Activated naive CD8-positive, alpha-beta T cell treated with anti-CD3 and anti-CD28 coated beads, Interleukin-2, amount 10 ng/mL, durations not matched to agents 7 days and 5 days (primary cell): ENCODE measurements at regions not wholly inside any gene's neighbourhood (a gene's known extent, or its start where the extent isn't known, plus 50 kb on each side); places are given as distances from the start of the nearest gene placed in this dataset.

Experiments used
- ATAC-seq: fragments of 150-1000 bp; cut with Tn5 transposase; one replicate; pipeline ENCODE4 v1.10.0; 2021; ENCODE audit warnings: low read depth, moderate library complexity
- POLR2A ChIA-PET: fragments of 350-600 bp; sonication (Branson Sonifier 250); formaldehyde crosslinking; loops from one replicate; lab custom pipeline; 2021; ENCODE audit warnings: antibody characterized with exemption; lab: Charles Lee
- DNase-seq: peaks from one replicate; pipeline ENCODE4 v3.0.0; 2021
- H3K27ac Mint-ChIP-seq: one replicate; pipeline ENCODE4 v1.8.0; 2022; ENCODE audit warnings: mild to moderate bottlenecking, mixed read lengths
- H3K27me3 Mint-ChIP-seq: one replicate; pipeline ENCODE4 v1.8.0; 2022; ENCODE audit warnings: mild to moderate bottlenecking, moderate library complexity, mixed read lengths
- H3K36me3 Mint-ChIP-seq: one replicate; pipeline ENCODE4 v1.8.0; 2021; ENCODE audit warnings: mild to moderate bottlenecking, mixed read lengths
- H3K4me1 Mint-ChIP-seq: one replicate; pipeline ENCODE4 v1.8.0; 2021; ENCODE audit warnings: mixed read lengths
- H3K4me3 Mint-ChIP-seq: one replicate; pipeline ENCODE4 v1.8.0; 2022; ENCODE audit warnings: mild to moderate bottlenecking, moderate library complexity, mixed read lengths
- H3K9me3 Mint-ChIP-seq: one replicate; pipeline ENCODE4 v1.8.0; 2021; ENCODE audit warnings: mixed read lengths

GRCh38 chr7:42319631-42320030 lies 82.6 kb upstream of the GLI3 start:
- Mint-ChIP-seq H3K27ac (no peak overlapping the region), H3K4me1 (no peaks in the 10 kb centered on the region), H3K36me3 (no peaks in the 10 kb centered on the region), H3K27me3 (no peaks in the 10 kb centered on the region), H3K4me3 (no peak overlapping the region), H3K9me3 (no peaks in the 10 kb centered on the region)
- POLR2A ChIA-PET: no interaction called here
- no peak for DNase-seq
- no peak for ATAC-seq

GRCh38 chr7:42315631-42316030 lies 78.6 kb upstream of the GLI3 start:
- ATAC-seq: no peak
- H3K4me1 Mint-ChIP-seq: no peaks in the 10 kb centered on the region
- no peak overlapping the region for H3K27ac Mint-ChIP-seq
- POLR2A ChIA-PET: no interaction called here
- no peak overlapping the region for H3K4me3 Mint-ChIP-seq
- no peaks in the 10 kb centered on the region for H3K36me3 Mint-ChIP-seq
- H3K27me3 Mint-ChIP-seq: no peaks in the 10 kb centered on the region
- DNase-seq: no peak
- no peaks in the 10 kb centered on the region for H3K9me3 Mint-ChIP-seq

- no peaks in the 10 kb centered on the region for H3K36me3 Mint-ChIP-seq
- ATAC-seq (no peak), DNase-seq (no peak)
- no peaks in the 10 kb centered on the region for H3K4me1 Mint-ChIP-seq
- no peaks in the 10 kb centered on the region for H3K27me3 Mint-ChIP-seq
- no peaks in the 10 kb centered on the region for H3K9me3 Mint-ChIP-seq
- H3K27ac Mint-ChIP-seq: no peak overlapping the region
- POLR2A ChIA-PET: no interaction called here
- H3K4me3 Mint-ChIP-seq: no peak overlapping the region
These were observed 78.1 kb upstream of the GLI3 start for GRCh38 chr7:42315103-42315502.

DNA sequence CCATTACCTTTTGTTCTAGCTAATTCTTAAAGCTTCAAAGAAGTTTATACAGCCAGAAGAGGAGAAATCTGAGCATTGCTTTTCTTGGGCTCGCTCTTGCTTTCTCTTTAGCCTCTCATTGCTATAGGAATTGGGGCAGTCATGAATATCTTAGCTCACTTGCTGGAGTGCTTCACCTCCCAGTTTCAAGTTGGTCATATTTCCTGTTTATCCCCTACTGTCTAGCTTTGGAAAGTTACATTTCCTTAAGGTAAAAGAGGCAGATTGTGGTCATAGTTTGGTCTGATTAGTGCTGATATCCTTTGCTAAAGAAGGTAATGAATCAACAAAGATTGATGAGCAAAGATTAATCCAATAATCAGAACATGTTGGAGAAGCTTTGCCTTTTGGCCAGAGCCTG lies 77.7 kb upstream of the GLI3 start:
- Mint-ChIP-seq H3K36me3 (no peaks in the 10 kb centered on the region), H3K27me3 (no peaks in the 10 kb centered on the region), H3K9me3 (no peaks in the 10 kb centered on the region), H3K4me3 (no peak overlapping the region), H3K27ac (no peak overlapping the region), H3K4me1 (no peaks in the 10 kb centered on the region)
- DNase-seq (no peak), ATAC-seq (no peak)
- POLR2A ChIA-PET: no interaction called here

DNA sequence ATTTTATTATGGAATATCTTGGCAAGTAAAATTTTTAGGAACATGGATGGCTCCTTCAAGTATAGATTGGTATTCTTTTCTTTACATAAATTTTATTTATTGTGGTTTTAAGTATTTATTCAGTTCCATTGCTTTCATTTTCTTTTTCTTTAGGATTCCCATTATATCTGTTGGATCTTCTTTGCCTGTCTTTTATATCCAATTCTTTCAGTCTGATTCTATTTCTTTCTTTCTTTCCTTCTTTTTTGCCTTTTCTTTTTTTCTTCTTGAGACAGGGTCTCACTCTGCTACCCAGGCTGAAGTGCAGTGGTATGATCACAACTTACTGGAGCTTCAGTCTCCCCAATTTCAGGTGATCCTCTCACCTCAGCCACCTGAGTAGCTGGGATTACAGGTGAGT lies 74.2 kb upstream of the GLI3 start:
- Mint-ChIP-seq H3K36me3 (no peaks in the 10 kb centered on the region), H3K4me1 (no peaks in the 10 kb centered on the region), H3K9me3 (no peaks in the 10 kb centered on the region), H3K4me3 (no peak overlapping the region), H3K27ac (no peak overlapping the region), H3K27me3 (no peaks in the 10 kb centered on the region)
- DNase-seq (no peak), ATAC-seq (no peak)
- POLR2A ChIA-PET: no interaction called here

DNA sequence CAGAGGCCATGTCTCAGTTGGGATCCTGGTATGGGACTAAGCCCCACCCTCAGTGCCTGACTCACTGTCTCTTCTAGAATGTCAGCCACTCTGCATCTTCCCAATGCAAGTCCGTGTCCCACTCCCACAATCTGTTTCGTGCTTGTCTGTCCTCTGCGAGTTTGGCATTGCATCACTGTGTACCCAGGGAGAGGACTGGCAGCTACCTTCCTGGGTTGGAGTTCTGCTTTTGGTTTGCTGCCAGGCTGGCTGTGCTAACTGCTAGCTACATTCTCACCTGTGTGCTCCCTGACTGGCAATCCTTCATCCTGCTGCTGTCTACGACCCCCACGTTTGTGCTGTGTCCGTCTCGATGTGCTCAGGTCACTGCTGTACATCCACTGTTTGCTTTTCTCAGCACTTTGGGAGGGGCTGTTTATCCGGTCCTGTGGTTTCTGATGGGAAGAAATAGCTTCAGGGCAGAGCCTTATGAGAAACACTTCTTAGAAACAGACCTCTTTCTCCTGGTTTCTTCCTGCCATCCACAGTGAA lies 56.0 kb upstream of the GLI3 start:
- no peak for DNase-seq
- POLR2A ChIA-PET: no interaction called here
- H3K4me1 Mint-ChIP-seq: no peaks in the 10 kb centered on the region

DNA sequence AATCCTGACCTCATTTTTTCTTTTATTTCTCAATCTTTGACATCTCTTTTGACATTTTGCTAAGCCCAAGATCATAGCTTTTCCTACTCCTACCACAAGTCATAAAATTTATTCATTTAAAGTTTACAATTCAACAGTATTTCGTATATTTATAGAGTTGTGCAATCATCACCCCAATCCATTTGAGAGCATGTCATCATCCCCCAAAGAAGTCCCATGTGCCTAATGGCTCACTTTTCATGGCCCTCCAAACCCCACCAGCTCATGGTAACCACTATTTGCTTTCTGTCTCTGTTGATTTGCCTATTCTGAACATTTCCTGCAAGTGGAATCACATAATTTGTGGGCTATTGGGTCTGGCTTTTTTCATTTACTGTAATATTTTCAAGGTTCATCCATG lies 52.5 kb upstream of the GLI3 start:
- ATAC-seq: no peak
- no peaks in the 10 kb centered on the region for H3K27me3 Mint-ChIP-seq
- POLR2A ChIA-PET: no interaction called here
- H3K9me3 Mint-ChIP-seq: no peaks in the 10 kb centered on the region
- no peak overlapping the region for H3K4me3 Mint-ChIP-seq
- no peaks in the 10 kb centered on the region for H3K36me3 Mint-ChIP-seq
- DNase-seq: no peak
- H3K4me1 Mint-ChIP-seq: no peaks in the 10 kb centered on the region
- H3K27ac Mint-ChIP-seq: no peak overlapping the region

More for the DNA sequence above, 56.0 kb upstream of the GLI3 start:
- no peaks in the 10 kb centered on the region for H3K9me3 Mint-ChIP-seq
- ATAC-seq: no peak
- no peaks in the 10 kb centered on the region for H3K27me3 Mint-ChIP-seq
- H3K36me3 Mint-ChIP-seq: no peaks in the 10 kb centered on the region
- H3K27ac Mint-ChIP-seq: no peak overlapping the region
- no peak overlapping the region for H3K4me3 Mint-ChIP-seq
